WERI-Rb-1 (cell line): ENCODE measurements at regions not wholly inside any gene's neighbourhood (a gene's known extent, or its start where the extent isn't known, plus 50 kb on each side); places are given as distances from the start of the nearest gene placed in this dataset.

Experiments
- DNase-seq: peaks from one replicate; pipeline ENCODE4 v3.0.0-alpha.2; 2020
- H3K27ac ChIP-seq: fragments of 250-450 bp; sonication (Bioruptor Pico); 2 replicates; pipeline ENCODE4 v1.5.1; 2020; ENCODE audit warnings: mild to moderate bottlenecking, moderate library complexity
- H3K27me3 ChIP-seq: fragments of 250-450 bp; sonication (Bioruptor Pico); 2 replicates; pipeline ENCODE4 v1.5.1; 2021; ENCODE audit warnings: mild to moderate bottlenecking, low read depth, moderate library complexity; ENCODE audit not compliant: insufficient read depth, severe bottlenecking
- H3K36me3 ChIP-seq: fragments of 250-450 bp; sonication (Bioruptor Pico); 2 replicates; pipeline ENCODE4 v1.5.1; 2020; ENCODE audit warnings: mild to moderate bottlenecking, moderate library complexity
- H3K4me3 ChIP-seq: 2 replicates; pipeline ENCODE4 v1.5.1; 2011; ENCODE audit warnings: low read depth, mild to moderate bottlenecking, control low read depth, low read length
- H3K9me3 ChIP-seq: fragments of 250-450 bp; sonication (Bioruptor Pico); 2 replicates; pipeline ENCODE4 v1.5.1; 2021; ENCODE audit warnings: mild to moderate bottlenecking, moderate library complexity; ENCODE audit not compliant: severe bottlenecking
- TF ChIP-seq, protein P1 (sequence below): IDR thresholded peaks from 2 replicates; pipeline ENCODE4 v1.5.1; 2011; ENCODE audit warnings: low read depth, mild to moderate bottlenecking, control low read depth, inconsistent platforms, low read length

DNA sequence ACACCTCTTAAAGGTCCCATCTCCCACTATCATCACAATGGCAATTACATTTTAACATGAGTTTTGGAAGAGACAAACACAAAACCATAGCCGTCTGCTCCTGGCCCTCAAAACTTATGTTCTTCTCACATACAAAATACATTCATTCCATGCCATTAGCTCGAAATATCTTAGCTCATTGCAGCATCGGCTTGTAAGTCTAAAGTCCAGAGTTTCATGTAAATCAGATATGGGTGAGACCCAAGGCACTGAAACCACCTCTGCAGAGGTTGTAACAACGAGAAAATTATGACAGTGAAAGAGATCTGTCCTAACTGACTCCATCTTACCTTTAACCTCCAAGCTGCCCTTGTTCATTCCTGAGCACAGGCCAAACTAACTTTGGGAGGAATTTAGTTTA is 635.0 kb upstream of the SPRY2 start:
- Histone ChIP-seq H3K9me3 (no peaks in the 10 kb centered on the region), H3K4me3 (no peak overlapping the region), H3K36me3 (no peaks in the 10 kb centered on the region), H3K27me3 (no peaks in the 10 kb centered on the region), H3K27ac (no peak overlapping the region)
- TF ChIP-seq, protein P1, sequence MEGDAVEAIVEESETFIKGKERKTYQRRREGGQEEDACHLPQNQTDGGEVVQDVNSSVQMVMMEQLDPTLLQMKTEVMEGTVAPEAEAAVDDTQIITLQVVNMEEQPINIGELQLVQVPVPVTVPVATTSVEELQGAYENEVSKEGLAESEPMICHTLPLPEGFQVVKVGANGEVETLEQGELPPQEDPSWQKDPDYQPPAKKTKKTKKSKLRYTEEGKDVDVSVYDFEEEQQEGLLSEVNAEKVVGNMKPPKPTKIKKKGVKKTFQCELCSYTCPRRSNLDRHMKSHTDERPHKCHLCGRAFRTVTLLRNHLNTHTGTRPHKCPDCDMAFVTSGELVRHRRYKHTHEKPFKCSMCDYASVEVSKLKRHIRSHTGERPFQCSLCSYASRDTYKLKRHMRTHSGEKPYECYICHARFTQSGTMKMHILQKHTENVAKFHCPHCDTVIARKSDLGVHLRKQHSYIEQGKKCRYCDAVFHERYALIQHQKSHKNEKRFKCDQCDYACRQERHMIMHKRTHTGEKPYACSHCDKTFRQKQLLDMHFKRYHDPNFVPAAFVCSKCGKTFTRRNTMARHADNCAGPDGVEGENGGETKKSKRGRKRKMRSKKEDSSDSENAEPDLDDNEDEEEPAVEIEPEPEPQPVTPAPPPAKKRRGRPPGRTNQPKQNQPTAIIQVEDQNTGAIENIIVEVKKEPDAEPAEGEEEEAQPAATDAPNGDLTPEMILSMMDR, result no peak
- no peak for DNase-seq

DNA sequence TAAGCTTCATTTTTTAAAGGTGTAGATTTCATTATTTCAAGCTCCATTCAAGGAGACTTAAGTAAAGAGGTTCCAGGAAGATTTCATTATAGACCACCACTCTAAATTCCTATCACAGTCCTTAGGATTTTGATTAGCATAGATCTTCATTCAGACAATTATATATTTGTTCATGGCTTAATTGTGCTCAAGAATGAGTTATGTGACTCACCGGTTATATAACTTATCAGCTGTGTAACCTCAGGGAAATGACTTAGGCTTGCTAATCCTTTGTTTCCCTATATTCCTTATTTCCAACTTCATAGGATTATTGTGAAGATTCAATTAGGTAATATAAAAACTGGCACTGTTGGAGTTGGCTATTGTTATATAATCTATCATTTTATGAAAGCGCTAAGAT is 632.8 kb upstream of the SPRY2 start:
- DNase-seq, result no peak
- Histone ChIP-seq H3K4me3 (no peak overlapping the region), H3K9me3 (no peaks in the 10 kb centered on the region), H3K27ac (no peak overlapping the region), H3K36me3 (no peaks in the 10 kb centered on the region), H3K27me3 (no peaks in the 10 kb centered on the region)
- TF ChIP-seq, protein P1, result no peak

GRCh38 chr13:80972857-80973478 is 632.0 kb upstream of the SPRY2 start:
- Histone ChIP-seq H3K36me3 (no peaks in the 10 kb centered on the region), H3K4me3 (no peak overlapping the region), H3K9me3 (no peaks in the 10 kb centered on the region), H3K27ac (no peak overlapping the region), H3K27me3 (no peaks in the 10 kb centered on the region)
- TF ChIP-seq, protein P1, result no peak
- DNase-seq, result no peak

GRCh38 chr13:80965097-80965496 is 624.2 kb upstream of the SPRY2 start:
- DNase-seq, result no peak
- Histone ChIP-seq H3K27me3 (no peaks in the 10 kb centered on the region), H3K4me3 (no peak overlapping the region), H3K36me3 (no peaks in the 10 kb centered on the region), H3K27ac (no peak overlapping the region), H3K9me3 (no peaks in the 10 kb centered on the region)
- TF ChIP-seq, protein P1, result no peak

DNA sequence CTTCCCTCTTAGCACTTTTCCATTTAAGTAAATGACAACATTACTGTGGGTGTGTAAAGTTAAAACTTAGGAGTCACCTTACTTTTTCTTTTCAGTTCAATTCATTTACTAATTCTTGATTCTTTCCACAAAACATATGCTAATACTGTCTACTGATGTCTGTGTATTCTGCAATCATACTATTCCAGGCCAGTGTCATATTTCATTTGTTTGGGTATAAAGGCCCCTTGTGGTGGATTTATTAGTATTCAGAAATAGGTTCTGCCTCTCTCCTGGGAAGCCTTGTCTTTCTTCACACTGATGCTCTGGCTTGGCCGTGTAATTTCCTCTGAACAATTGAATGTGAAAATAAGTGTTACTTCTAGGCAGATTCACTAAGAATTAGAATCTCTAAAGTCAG is 621.9 kb upstream of the SPRY2 start:
- TF ChIP-seq, protein P1, result no peak
- DNase-seq, result no peak
- H3K27me3 ChIP-seq, result no peaks in the 10 kb centered on the region
- H3K36me3 ChIP-seq, result no peaks in the 10 kb centered on the region
- H3K9me3 ChIP-seq, result no peaks in the 10 kb centered on the region
- no peak overlapping the region for H3K4me3 ChIP-seq
- no peak overlapping the region for H3K27ac ChIP-seq

DNA sequence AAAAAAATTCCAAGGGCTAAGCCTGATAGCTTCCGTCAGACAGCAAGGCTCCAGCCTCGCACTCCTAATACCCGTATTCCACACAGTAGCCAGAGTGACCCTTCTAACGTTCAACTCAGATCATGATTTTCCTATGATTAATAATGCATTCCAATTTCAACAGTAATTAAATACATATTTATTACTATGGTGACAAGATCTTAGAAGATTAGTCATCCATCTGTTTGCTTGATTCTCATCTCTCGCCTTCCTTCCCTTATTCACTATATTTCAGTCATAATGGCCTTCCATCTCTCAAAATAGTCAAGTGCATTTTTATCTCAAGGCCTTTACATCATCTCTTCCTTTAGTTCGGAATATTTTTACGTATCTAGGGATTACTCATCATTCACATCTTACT is 621.2 kb upstream of the SPRY2 start:
- TF ChIP-seq, protein P1, result no peak
- no peak overlapping the region for H3K27ac ChIP-seq

More for the DNA sequence above, 621.2 kb upstream of the SPRY2 start:
- H3K9me3 ChIP-seq, result no peaks in the 10 kb centered on the region
- no peak for DNase-seq
- H3K36me3 ChIP-seq, result no peaks in the 10 kb centered on the region
- H3K27me3 ChIP-seq, result no peaks in the 10 kb centered on the region
- no peak overlapping the region for H3K4me3 ChIP-seq
